H1 (cell line): ENCODE measurements at regions not wholly inside any gene's neighbourhood (a gene's known extent, or its start where the extent isn't known, plus 50 kb on each side); places are given as distances from the start of the nearest gene placed in this dataset.

Experiments
- ATF2 ChIP-seq: IDR thresholded peaks from 2 replicates; pipeline ENCODE4 v1.6.1; 2012; ENCODE audit warnings: low read length, inconsistent platforms
- CEBPB ChIP-seq: IDR thresholded peaks from 2 replicates; pipeline ENCODE4 v1.6.1; 2012; ENCODE audit warnings: low read depth, low read length
- CHD7 ChIP-seq: fragments of 300-600 bp; sonication (generic); IDR thresholded peaks from 2 replicates; pipeline ENCODE4 v1.7.1; 2012; ENCODE audit warnings: low read length, moderate library complexity, mild to moderate bottlenecking, inconsistent platforms; ENCODE audit not compliant: insufficient replicate concordance
- CTBP2 ChIP-seq: IDR thresholded peaks from 2 replicates; pipeline ENCODE4 v1.7.0; 2011; ENCODE audit warnings: borderline replicate concordance, mild to moderate bottlenecking, moderate library complexity, mixed read lengths, low read length; ENCODE audit not compliant: insufficient read depth, insufficient read length
- EZH2 ChIP-seq: fragments of 200-600 bp; sonication (generic); IDR thresholded peaks from 2 replicates; pipeline ENCODE4 v1.7.1; 2012; ENCODE audit warnings: low read depth, mild to moderate bottlenecking, moderate library complexity, low read length, inconsistent platforms; ENCODE audit not compliant: severe bottlenecking
- KDM4A ChIP-seq: IDR thresholded peaks from one replicate; pipeline ENCODE4 v1.7.1; 2012; ENCODE audit warnings: low read depth, mild to moderate bottlenecking, moderate library complexity, low read length, inconsistent platforms; ENCODE audit not compliant: severe bottlenecking
- USF2 ChIP-seq: IDR thresholded peaks from 2 replicates; pipeline ENCODE4 v1.6.1; 2011; ENCODE audit warnings: low read length, improper control_type of control experiment

GRCh38 chr2:67339234-67339885 lies 57.8 kb upstream of the ETAA1 start (continued):
- TF ChIP-seq CHD7 (no peak), EZH2 (no peak), CEBPB (no peak), CTBP2 (no peak), ATF2 (no peak), USF2 (no peak), KDM4A (no peak)
